Liver (tissue), 3 donors: ENCODE measurements at regions not wholly inside any gene's neighbourhood (a gene's known extent, or its start where the extent isn't known, plus 50 kb on each side); places are given as distances from the start of the nearest gene placed in this dataset.

ENCODE experiments used
- EGR1 ChIP-seq, 2 donors: IDR thresholded peaks; 2 replicates each; pipeline ENCODE4 v1.6.1; 2016 to 2018; ENCODE audit warnings: antibody characterized with exemption in 2 of 2, low read depth in 2 of 2
- FOXA1 ChIP-seq: IDR thresholded peaks from 2 replicates; pipeline ENCODE4 v1.6.1; 2016; ENCODE audit warnings: antibody characterized with exemption
- GABPA ChIP-seq, 2 donors: IDR thresholded peaks in 1 of 2; conservative IDR thresholded peaks in 1 of 2; 2 replicates each; pipeline ENCODE4 v1.6.1; 2016; ENCODE audit warnings: antibody characterized with exemption in 2 of 2, mild to moderate bottlenecking in 1 of 2, moderate library complexity in 1 of 2
- HNF4G ChIP-seq: IDR thresholded peaks from 2 replicates; pipeline ENCODE4 v1.6.1; 2016; ENCODE audit warnings: antibody characterized with exemption
- RAD21 ChIP-seq, 2 donors: IDR thresholded peaks; 2 replicates each; pipeline ENCODE4 v1.6.1; 2016; ENCODE audit warnings: antibody characterized with exemption in 2 of 2, mild to moderate bottlenecking in 2 of 2
- RXRA ChIP-seq, 2 donors: IDR thresholded peaks; 2 replicates each; pipeline ENCODE4 v1.6.1; 2017 to 2018; ENCODE audit warnings: antibody characterized with exemption in 2 of 2, mild to moderate bottlenecking in 1 of 2
- SP1 ChIP-seq: IDR thresholded peaks from 2 replicates; pipeline ENCODE4 v1.6.1; 2018; ENCODE audit warnings: antibody characterized with exemption, mild to moderate bottlenecking
- YY1 ChIP-seq: IDR thresholded peaks from 2 replicates; pipeline ENCODE4 v1.6.1; 2016; ENCODE audit warnings: antibody characterized with exemption, mild to moderate bottlenecking
- ZBTB33 ChIP-seq: IDR thresholded peaks from 2 replicates; pipeline ENCODE4 v1.6.1; 2016; ENCODE audit warnings: antibody characterized with exemption
- TF ChIP-seq, protein P1 (sequence below): fragments of 150-350 bp; IDR thresholded peaks from 2 replicates; pipeline ENCODE4 v1.5.1; 2017; ENCODE audit warnings: improper control_type of control experiment, low read depth, low read length; ENCODE audit not compliant: missing input control
- TF ChIP-seq, protein P2 (sequence below): IDR thresholded peaks from 2 replicates; pipeline ENCODE4 v1.6.1; 2016; ENCODE audit warnings: antibody characterized with exemption, mild to moderate bottlenecking
- TF ChIP-seq, protein P3 (sequence below): IDR thresholded peaks from 2 replicates; pipeline ENCODE4 v1.6.1; 2016; ENCODE audit warnings: antibody characterized with exemption
- donor health status: healthy.
- donor health status: healthy.

DNA sequence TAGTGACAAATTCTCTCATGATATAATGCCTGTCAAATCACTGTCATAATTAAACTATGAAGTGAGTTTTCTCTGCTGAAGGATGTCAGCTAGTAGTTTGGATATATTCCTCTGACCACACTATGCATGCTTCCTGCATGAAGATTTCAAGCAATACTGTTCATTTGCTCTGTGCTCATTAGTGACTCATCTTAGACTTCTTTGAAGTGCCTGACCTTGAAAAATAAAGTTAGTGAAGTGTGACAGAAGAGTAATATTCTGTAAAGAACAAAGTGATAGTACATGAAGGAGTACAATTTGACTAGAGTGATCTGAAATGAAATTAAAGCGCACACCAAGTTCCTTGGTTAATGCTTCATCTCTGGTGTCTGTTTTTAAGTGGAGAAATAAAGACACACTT lies 629.5 kb upstream of the ANO3 start:
- TF ChIP-seq, protein P1, sequence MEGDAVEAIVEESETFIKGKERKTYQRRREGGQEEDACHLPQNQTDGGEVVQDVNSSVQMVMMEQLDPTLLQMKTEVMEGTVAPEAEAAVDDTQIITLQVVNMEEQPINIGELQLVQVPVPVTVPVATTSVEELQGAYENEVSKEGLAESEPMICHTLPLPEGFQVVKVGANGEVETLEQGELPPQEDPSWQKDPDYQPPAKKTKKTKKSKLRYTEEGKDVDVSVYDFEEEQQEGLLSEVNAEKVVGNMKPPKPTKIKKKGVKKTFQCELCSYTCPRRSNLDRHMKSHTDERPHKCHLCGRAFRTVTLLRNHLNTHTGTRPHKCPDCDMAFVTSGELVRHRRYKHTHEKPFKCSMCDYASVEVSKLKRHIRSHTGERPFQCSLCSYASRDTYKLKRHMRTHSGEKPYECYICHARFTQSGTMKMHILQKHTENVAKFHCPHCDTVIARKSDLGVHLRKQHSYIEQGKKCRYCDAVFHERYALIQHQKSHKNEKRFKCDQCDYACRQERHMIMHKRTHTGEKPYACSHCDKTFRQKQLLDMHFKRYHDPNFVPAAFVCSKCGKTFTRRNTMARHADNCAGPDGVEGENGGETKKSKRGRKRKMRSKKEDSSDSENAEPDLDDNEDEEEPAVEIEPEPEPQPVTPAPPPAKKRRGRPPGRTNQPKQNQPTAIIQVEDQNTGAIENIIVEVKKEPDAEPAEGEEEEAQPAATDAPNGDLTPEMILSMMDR = no peak
- TF ChIP-seq ZBTB33 = no peak
- no peak for TF ChIP-seq SP1
- no peak for TF ChIP-seq RAD21 (IDR thresholded peaks at IDR 0.05)
- TF ChIP-seq, protein P2, sequence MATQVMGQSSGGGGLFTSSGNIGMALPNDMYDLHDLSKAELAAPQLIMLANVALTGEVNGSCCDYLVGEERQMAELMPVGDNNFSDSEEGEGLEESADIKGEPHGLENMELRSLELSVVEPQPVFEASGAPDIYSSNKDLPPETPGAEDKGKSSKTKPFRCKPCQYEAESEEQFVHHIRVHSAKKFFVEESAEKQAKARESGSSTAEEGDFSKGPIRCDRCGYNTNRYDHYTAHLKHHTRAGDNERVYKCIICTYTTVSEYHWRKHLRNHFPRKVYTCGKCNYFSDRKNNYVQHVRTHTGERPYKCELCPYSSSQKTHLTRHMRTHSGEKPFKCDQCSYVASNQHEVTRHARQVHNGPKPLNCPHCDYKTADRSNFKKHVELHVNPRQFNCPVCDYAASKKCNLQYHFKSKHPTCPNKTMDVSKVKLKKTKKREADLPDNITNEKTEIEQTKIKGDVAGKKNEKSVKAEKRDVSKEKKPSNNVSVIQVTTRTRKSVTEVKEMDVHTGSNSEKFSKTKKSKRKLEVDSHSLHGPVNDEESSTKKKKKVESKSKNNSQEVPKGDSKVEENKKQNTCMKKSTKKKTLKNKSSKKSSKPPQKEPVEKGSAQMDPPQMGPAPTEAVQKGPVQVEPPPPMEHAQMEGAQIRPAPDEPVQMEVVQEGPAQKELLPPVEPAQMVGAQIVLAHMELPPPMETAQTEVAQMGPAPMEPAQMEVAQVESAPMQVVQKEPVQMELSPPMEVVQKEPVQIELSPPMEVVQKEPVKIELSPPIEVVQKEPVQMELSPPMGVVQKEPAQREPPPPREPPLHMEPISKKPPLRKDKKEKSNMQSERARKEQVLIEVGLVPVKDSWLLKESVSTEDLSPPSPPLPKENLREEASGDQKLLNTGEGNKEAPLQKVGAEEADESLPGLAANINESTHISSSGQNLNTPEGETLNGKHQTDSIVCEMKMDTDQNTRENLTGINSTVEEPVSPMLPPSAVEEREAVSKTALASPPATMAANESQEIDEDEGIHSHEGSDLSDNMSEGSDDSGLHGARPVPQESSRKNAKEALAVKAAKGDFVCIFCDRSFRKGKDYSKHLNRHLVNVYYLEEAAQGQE = no peak
- TF ChIP-seq, protein P3, sequence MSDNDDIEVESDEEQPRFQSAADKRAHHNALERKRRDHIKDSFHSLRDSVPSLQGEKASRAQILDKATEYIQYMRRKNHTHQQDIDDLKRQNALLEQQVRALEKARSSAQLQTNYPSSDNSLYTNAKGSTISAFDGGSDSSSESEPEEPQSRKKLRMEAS = no peak
- no peak for TF ChIP-seq YY1
- no peak for TF ChIP-seq RXRA (IDR thresholded peaks at IDR 0.05)
- TF ChIP-seq HNF4G = no peak
- no peak for TF ChIP-seq EGR1 (IDR thresholded peaks at IDR 0.05; ENCODE audit: low read depth in 2 of 2)
- no peak for TF ChIP-seq FOXA1
- no peak for TF ChIP-seq GABPA (IDR thresholded peaks at IDR 0.05 in 1 of 2, conservative IDR thresholded peaks at IDR 0.05 in 1 of 2)
